Erythroblast (primary cell): ENCODE measurements at regions not wholly inside any gene's neighbourhood (a gene's known extent, or its start where the extent isn't known, plus 50 kb on each side); places are given as distances from the start of the nearest gene placed in this dataset.

Experiments used
- GATA1 ChIP-seq: IDR thresholded peaks from 2 replicates; pipeline ENCODE4 v1.6.1; 2011; ENCODE audit warnings: low read depth, mild to moderate bottlenecking, control low read depth, low read length, moderate library complexity
- POLR2A ChIP-seq: IDR thresholded peaks from 2 replicates; pipeline ENCODE4 v1.6.1; 2011; ENCODE audit warnings: mild to moderate bottlenecking, low read length

DNA sequence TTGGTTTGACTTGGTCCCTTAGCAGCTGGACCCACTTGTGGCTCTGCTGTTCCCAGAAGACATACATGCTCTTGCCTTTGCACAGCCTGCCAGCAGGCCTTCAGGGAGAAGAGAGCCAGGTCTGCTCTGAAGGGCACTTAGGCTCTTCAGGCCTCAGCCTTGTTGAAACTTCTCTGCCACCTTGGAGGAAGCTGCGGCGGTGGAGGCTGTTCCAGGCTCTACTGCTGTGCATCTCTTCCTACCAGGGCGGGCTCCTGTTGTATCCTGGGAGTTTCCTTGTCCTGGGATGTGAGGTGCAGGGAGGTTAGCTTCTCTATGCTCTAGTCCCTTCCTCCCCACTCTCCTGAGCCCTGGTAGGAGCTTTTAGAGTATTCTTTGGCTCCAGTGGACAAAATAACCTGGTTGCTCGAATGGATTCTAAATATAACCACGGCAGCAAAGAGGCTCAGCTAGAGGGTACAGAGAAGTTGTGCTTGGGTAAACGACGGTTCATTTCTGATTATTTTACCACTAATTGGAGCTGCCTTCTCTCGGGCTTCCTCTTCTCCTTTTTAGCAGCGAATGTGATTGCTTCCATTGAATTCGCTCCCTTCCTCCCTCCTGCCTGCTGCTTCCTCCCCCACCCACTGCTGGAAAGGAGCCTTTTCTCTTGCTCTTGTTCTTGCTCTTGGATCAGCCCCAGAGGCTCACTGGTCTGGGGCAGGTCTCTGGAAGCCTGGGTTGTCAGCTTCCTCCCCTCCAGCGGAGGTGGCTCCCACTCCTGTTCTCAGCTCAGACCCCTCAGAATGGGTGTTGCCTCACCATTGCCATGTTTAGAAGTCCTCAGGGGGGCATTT lies 126.6 kb upstream of the CACNA1E start:
- TF ChIP-seq POLR2A (no peak), GATA1 (no peak)
